ENCODE measurements at regions not wholly inside any gene's neighbourhood (a gene's known extent, or its start where the extent isn't known, plus 50 kb on each side); places are given as distances from the start of the nearest gene placed in this dataset.

DNA sequence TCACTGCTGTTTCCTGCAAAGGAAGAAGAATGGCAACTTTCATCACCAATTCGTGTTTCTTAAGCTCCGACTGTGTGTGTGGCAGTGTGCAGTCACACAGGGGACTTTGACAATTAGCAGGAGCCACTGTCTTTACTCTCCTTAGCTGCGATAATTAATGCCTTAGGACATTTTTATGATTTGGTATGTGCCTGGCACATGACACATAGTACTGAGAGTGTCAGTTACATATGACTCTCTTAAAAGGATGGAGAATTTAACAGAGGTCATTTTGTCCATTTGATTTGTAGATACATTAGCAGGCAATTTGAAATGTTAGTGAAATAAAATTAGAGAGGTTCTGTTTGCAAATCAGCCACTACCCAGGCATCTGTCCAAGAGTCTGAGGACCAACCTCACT, 128.9 kb upstream of the VEPH1 start:
- TF ChIP-seq, protein P1, sequence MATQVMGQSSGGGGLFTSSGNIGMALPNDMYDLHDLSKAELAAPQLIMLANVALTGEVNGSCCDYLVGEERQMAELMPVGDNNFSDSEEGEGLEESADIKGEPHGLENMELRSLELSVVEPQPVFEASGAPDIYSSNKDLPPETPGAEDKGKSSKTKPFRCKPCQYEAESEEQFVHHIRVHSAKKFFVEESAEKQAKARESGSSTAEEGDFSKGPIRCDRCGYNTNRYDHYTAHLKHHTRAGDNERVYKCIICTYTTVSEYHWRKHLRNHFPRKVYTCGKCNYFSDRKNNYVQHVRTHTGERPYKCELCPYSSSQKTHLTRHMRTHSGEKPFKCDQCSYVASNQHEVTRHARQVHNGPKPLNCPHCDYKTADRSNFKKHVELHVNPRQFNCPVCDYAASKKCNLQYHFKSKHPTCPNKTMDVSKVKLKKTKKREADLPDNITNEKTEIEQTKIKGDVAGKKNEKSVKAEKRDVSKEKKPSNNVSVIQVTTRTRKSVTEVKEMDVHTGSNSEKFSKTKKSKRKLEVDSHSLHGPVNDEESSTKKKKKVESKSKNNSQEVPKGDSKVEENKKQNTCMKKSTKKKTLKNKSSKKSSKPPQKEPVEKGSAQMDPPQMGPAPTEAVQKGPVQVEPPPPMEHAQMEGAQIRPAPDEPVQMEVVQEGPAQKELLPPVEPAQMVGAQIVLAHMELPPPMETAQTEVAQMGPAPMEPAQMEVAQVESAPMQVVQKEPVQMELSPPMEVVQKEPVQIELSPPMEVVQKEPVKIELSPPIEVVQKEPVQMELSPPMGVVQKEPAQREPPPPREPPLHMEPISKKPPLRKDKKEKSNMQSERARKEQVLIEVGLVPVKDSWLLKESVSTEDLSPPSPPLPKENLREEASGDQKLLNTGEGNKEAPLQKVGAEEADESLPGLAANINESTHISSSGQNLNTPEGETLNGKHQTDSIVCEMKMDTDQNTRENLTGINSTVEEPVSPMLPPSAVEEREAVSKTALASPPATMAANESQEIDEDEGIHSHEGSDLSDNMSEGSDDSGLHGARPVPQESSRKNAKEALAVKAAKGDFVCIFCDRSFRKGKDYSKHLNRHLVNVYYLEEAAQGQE (IDR thresholded peaks at IDR 0.05; ENCODE audit: insufficient replicate concordance, low read depth), result no peak
- no peak for TF ChIP-seq POLR2AphosphoS5 (IDR thresholded peaks at IDR 0.05; ENCODE audit: low read depth)
- TF ChIP-seq SPI1 (IDR thresholded peaks at IDR 0.05; ENCODE audit: borderline replicate concordance, low read depth), result no peak
- no peak for TF ChIP-seq GABPA (IDR thresholded peaks at IDR 0.05; ENCODE audit: low read depth)
- TF ChIP-seq, protein P2, sequence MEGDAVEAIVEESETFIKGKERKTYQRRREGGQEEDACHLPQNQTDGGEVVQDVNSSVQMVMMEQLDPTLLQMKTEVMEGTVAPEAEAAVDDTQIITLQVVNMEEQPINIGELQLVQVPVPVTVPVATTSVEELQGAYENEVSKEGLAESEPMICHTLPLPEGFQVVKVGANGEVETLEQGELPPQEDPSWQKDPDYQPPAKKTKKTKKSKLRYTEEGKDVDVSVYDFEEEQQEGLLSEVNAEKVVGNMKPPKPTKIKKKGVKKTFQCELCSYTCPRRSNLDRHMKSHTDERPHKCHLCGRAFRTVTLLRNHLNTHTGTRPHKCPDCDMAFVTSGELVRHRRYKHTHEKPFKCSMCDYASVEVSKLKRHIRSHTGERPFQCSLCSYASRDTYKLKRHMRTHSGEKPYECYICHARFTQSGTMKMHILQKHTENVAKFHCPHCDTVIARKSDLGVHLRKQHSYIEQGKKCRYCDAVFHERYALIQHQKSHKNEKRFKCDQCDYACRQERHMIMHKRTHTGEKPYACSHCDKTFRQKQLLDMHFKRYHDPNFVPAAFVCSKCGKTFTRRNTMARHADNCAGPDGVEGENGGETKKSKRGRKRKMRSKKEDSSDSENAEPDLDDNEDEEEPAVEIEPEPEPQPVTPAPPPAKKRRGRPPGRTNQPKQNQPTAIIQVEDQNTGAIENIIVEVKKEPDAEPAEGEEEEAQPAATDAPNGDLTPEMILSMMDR (IDR thresholded peaks at IDR 0.05; ENCODE audit: insufficient read depth, low read length), result no peak
- Histone ChIP-seq H3K27me3 (ENCODE audit: insufficient read depth, poor library complexity, severe bottlenecking) (peaks cover 2% of the 10 kb centered on the region), H3K27ac (replicated peaks) (no peak overlapping the region), H3K4me3 (replicated peaks; ENCODE audit: insufficient read depth, low read length) (no peak overlapping the region)
- no peak for DNase-seq (ENCODE audit: low read depth in 1 of 2, low spot score in 1 of 2)

DNA sequence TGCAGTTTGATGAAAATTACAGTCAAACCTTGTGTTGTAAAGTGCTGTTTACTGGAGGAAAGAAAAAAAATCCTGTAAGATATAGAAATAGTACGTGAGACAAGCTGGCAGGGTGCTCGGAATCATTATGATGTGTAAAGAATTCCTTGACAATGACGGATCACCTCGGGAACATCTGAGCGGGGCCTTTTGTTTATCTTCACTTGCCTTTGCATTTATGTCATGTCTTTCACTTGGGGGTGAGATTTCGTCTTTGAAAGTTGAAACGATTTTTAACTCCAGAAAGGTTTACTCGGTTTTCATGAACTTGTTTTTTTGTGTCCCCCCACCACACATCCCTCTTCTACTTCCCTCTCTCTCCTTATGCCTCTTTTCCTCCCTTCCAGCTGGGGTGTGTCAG, 128.3 kb upstream of the VEPH1 start:
- Histone ChIP-seq H3K4me3 (replicated peaks; ENCODE audit: insufficient read depth, low read length) (no peak overlapping the region), H3K27me3 (ENCODE audit: insufficient read depth, poor library complexity, severe bottlenecking) (peaks cover 2% of the 10 kb centered on the region), H3K27ac (replicated peaks) (no peak overlapping the region)
- no peak for DNase-seq (ENCODE audit: low read depth in 1 of 2, low spot score in 1 of 2)
- TF ChIP-seq SPI1 (IDR thresholded peaks at IDR 0.05; ENCODE audit: borderline replicate concordance, low read depth), result no peak
- TF ChIP-seq POLR2AphosphoS5 (IDR thresholded peaks at IDR 0.05; ENCODE audit: low read depth), result no peak
- TF ChIP-seq, protein P2 (IDR thresholded peaks at IDR 0.05; ENCODE audit: insufficient read depth, low read length), result no peak
- no peak for TF ChIP-seq GABPA (IDR thresholded peaks at IDR 0.05; ENCODE audit: low read depth)
- TF ChIP-seq, protein P1 (IDR thresholded peaks at IDR 0.05; ENCODE audit: insufficient replicate concordance, low read depth), result no peak

DNA sequence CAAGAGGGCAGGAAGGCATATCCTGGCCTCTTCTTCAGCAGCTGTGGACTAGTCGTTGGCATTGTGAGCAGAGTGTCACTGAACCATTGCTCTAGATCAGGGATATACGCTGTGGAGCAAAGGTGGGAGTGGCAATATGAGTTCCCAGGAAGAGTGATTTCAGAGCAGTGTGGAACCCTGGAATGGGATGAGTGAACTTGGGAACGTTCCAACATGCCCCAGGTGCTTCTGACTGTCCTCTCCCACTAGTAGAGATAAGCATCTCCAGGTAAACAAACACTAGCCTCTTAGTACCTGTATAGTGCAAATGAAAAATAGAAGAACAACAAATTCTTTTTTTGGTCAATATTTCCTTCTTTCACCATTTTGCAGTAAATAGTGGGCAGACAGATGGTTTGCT, 123.6 kb upstream of the VEPH1 start:
- DNase-seq (ENCODE audit: low read depth in 1 of 2, low spot score in 1 of 2), result no peak
- no peak overlapping the region for H3K4me3 ChIP-seq (replicated peaks; ENCODE audit: insufficient read depth, low read length)
- no peak overlapping the region for H3K27ac ChIP-seq (replicated peaks)
- H3K27me3 ChIP-seq (ENCODE audit: insufficient read depth, poor library complexity, severe bottlenecking), result peaks cover 3% of the 10 kb centered on the region
- TF ChIP-seq, protein P1 (IDR thresholded peaks at IDR 0.05; ENCODE audit: insufficient replicate concordance, low read depth), result no peak
- TF ChIP-seq SPI1 (IDR thresholded peaks at IDR 0.05; ENCODE audit: borderline replicate concordance, low read depth) (no peak), GABPA (IDR thresholded peaks at IDR 0.05; ENCODE audit: low read depth) (no peak), POLR2AphosphoS5 (IDR thresholded peaks at IDR 0.05; ENCODE audit: low read depth) (no peak)
- TF ChIP-seq, protein P2 (IDR thresholded peaks at IDR 0.05; ENCODE audit: insufficient read depth, low read length), result no peak

Data from HL-60 (cell line).